Cardiac fibroblast (primary cell): ENCODE measurements at regions not wholly inside any gene's neighbourhood (a gene's known extent, or its start where the extent isn't known, plus 50 kb on each side); places are given as distances from the start of the nearest gene placed in this dataset.

Experiments used
- DNase-seq, 2 donors: peaks; one replicate each; pipeline versions ENCODE4 v3.0.0 to v3.0.0-alpha.2; 2010; ENCODE audit warnings: low read depth in 2 of 2
- H3K4me3 ChIP-seq, 2 donors: replicated peaks in 1 of 2; 1 replicate in 1 of 2; 2 replicates in 1 of 2; pipeline ENCODE4 v1.5.1; 2011; ENCODE audit warnings: low read depth in 2 of 2, low read length in 2 of 2, mild to moderate bottlenecking in 2 of 2, moderate library complexity in 1 of 2
- CTCF ChIP-seq: IDR thresholded peaks from one replicate; pipeline ENCODE4 v1.5.1; 2011; ENCODE audit warnings: low read depth, mild to moderate bottlenecking, low read length, inconsistent platforms

GRCh38 chr12:18853570-18854366, 115.8 kb downstream of the CAPZA3 start:
- DNase-seq: no peak
- no peak for TF ChIP-seq CTCF
- H3K4me3 ChIP-seq: no peak overlapping the region

GRCh38 chr12:18857656-18858055, 119.7 kb downstream of the CAPZA3 start:
- DNase-seq: no peak
- H3K4me3 ChIP-seq: no peak overlapping the region
- TF ChIP-seq CTCF: no peak

- H3K4me3 ChIP-seq: no peak overlapping the region
- DNase-seq: no peak
- TF ChIP-seq CTCF: no peak
Observed at GRCh38 chr12:18859400-18859799, 121.5 kb downstream of the CAPZA3 start.

- peak; percentile 56 for TF ChIP-seq CTCF
- no peak overlapping the region for H3K4me3 ChIP-seq
- DNase-seq: peak; percentile 50 to 69
Observed at GRCh38 chr12:18861287-18861858, 123.5 kb downstream of the CAPZA3 start.

GRCh38 chr12:18863769-18864500, 126.0 kb downstream of the CAPZA3 start:
- no peak for TF ChIP-seq CTCF
- no peak overlapping the region for H3K4me3 ChIP-seq
- no peak for DNase-seq

GRCh38 chr12:18864900-18865561, 127.1 kb downstream of the CAPZA3 start:
- DNase-seq: peak; percentile 48 to 60
- TF ChIP-seq CTCF: no peak
- H3K4me3 ChIP-seq: no peak overlapping the region
